ENCODE measurements at regions not wholly inside any gene's neighbourhood (a gene's known extent, or its start where the extent isn't known, plus 50 kb on each side); places are given as distances from the start of the nearest gene placed in this dataset.

DNA sequence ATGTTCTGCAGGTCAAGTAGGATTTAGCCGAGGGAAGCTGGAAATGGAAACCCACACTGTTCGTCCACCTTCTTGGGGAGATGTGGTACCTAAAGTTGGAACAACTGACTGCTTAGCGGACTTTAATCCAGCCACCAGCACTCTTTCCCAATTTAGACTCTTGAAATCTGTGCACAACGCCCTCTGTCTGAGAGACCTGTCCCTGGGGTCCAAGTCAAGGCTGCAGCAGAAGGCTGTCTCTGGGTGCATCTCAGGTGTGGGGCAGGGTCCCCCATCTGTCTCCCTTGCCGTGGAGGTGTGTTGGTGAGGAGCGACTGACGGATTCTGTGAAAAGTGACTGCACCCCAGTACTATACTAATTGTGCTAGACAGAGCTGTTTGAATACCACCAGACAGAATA is 168.2 kb upstream of the CADM1 start:
- ATAC-seq, result no peak
- TF ChIP-seq ZC3H10 (CRISPR knock-in tag; IDR thresholded peaks at IDR 0.05) (no peak), ARNTL (CRISPR knock-in tag; IDR thresholded peaks at IDR 0.05; ENCODE audit: borderline replicate concordance, low read depth) (no peak)
- TF ChIP-seq, protein P1, sequence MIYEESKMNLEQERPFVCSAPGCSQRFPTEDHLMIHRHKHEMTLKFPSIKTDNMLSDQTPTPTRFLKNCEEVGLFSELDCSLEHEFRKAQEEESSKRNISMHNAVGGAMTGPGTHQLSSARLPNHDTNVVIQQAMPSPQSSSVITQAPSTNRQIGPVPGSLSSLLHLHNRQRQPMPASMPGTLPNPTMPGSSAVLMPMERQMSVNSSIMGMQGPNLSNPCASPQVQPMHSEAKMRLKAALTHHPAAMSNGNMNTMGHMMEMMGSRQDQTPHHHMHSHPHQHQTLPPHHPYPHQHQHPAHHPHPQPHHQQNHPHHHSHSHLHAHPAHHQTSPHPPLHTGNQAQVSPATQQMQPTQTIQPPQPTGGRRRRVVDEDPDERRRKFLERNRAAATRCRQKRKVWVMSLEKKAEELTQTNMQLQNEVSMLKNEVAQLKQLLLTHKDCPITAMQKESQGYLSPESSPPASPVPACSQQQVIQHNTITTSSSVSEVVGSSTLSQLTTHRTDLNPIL (CRISPR knock-in tag; IDR thresholded peaks at IDR 0.05; ENCODE audit: low read depth), result no peak

DNA sequence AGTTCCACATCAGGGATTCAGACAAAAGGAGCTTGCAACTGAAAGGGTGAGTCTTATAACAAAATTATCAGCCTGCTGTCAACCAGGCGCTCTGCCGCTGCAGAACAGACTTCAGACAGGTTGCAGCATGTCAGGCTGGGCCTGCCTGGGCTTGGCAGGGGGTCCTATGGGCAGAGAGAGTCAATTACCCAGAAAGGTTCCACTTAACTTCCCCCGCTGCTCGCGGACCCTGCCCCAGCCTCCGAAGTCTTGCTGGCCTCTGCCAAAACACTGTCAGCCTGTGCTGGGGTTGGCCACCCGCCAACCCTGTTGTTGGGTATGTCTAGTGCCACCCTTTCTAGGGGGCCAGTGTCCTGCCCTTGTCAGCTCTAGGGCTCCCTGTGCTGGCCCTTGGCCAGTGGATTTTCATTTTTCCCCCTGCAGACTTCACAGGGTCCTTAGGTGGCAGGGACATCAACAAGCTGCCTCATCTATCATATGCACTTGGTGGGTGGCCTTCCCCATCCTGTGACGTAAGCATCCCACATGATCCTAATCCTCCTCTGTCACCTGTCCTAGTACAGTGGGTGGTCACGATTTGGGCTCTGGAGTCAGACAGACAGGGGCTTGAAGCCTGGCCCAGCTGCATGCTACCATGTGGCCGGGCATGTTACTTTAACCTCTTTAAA is 166.5 kb upstream of the CADM1 start:
- ATAC-seq, result no peak
- TF ChIP-seq ZFP3 (CRISPR knock-in tag; IDR thresholded peaks at IDR 0.05) (no peak), ZNF565 (CRISPR knock-in tag; conservative IDR thresholded peaks at IDR 0.05; ENCODE audit: low read depth) (no peak), ZFP30 (CRISPR knock-in tag; IDR thresholded peaks at IDR 0.05) (no peak), ZC3H10 (CRISPR knock-in tag; IDR thresholded peaks at IDR 0.05) (no peak), BACH2 (CRISPR knock-in tag; IDR thresholded peaks at IDR 0.05; ENCODE audit: borderline replicate concordance) (no peak), TCF4 (CRISPR knock-in tag; IDR thresholded peaks at IDR 0.05; ENCODE audit: borderline replicate concordance) (no peak), GLIS3 (CRISPR knock-in tag; IDR thresholded peaks at IDR 0.05) (no peak), CSDC2 (CRISPR knock-in tag; IDR thresholded peaks at IDR 0.05) (no peak), SNAI2 (CRISPR knock-in tag; IDR thresholded peaks at IDR 0.05) (no peak), ARNTL (CRISPR knock-in tag; IDR thresholded peaks at IDR 0.05; ENCODE audit: borderline replicate concordance, low read depth) (no peak), ZNF8 (CRISPR knock-in tag; IDR thresholded peaks at IDR 0.05) (no peak), ESRRG (CRISPR knock-in tag; IDR thresholded peaks at IDR 0.05) (no peak), RARB (CRISPR knock-in tag; IDR thresholded peaks at IDR 0.05) (no peak), ZNF70 (CRISPR knock-in tag; IDR thresholded peaks at IDR 0.05) (no peak)
- TF ChIP-seq, protein P2, sequence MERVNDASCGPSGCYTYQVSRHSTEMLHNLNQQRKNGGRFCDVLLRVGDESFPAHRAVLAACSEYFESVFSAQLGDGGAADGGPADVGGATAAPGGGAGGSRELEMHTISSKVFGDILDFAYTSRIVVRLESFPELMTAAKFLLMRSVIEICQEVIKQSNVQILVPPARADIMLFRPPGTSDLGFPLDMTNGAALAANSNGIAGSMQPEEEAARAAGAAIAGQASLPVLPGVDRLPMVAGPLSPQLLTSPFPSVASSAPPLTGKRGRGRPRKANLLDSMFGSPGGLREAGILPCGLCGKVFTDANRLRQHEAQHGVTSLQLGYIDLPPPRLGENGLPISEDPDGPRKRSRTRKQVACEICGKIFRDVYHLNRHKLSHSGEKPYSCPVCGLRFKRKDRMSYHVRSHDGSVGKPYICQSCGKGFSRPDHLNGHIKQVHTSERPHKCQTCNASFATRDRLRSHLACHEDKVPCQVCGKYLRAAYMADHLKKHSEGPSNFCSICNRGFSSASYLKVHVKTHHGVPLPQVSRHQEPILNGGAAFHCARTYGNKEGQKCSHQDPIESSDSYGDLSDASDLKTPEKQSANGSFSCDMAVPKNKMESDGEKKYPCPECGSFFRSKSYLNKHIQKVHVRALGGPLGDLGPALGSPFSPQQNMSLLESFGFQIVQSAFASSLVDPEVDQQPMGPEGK (CRISPR knock-in tag; IDR thresholded peaks at IDR 0.05; ENCODE audit: borderline replicate concordance), result no peak
- TF ChIP-seq, protein P3, sequence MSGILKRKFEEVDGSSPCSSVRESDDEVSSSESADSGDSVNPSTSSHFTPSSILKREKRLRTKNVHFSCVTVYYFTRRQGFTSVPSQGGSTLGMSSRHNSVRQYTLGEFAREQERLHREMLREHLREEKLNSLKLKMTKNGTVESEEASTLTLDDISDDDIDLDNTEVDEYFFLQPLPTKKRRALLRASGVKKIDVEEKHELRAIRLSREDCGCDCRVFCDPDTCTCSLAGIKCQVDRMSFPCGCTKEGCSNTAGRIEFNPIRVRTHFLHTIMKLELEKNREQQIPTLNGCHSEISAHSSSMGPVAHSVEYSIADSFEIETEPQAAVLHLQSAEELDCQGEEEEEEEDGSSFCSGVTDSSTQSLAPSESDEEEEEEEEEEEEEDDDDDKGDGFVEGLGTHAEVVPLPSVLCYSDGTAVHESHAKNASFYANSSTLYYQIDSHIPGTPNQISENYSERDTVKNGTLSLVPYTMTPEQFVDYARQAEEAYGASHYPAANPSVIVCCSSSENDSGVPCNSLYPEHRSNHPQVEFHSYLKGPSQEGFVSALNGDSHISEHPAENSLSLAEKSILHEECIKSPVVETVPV (CRISPR knock-in tag; IDR thresholded peaks at IDR 0.05), result no peak
- TF ChIP-seq, protein P1 (CRISPR knock-in tag; IDR thresholded peaks at IDR 0.05; ENCODE audit: low read depth), result no peak

DNA sequence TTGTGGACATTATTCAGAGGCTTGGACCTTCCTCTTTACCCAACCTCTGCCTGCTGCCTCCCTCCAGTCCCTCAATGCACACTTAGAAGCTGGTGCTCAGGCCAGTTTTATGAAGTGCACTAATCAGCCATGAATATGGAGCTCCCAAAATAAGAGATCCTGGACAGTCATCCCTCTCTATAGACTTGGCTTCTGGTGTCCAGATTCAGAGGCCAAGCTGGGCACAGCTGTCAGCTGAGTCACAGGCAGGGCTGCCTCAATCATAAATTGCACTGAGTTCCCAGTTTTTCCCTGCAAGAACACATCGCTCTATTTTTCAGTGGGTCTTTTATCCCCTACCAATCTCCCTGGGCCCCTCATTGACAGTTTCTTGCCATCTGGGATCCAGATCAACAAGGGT is 161.7 kb upstream of the CADM1 start:
- TF ChIP-seq TCF4 (CRISPR knock-in tag; IDR thresholded peaks at IDR 0.05; ENCODE audit: borderline replicate concordance) (no peak), ZFP3 (CRISPR knock-in tag; IDR thresholded peaks at IDR 0.05) (no peak), ISL1 (CRISPR knock-in tag; IDR thresholded peaks at IDR 0.05) (no peak), ZNF8 (CRISPR knock-in tag; IDR thresholded peaks at IDR 0.05) (no peak), ESRRG (CRISPR knock-in tag; IDR thresholded peaks at IDR 0.05) (no peak), GLIS3 (CRISPR knock-in tag; IDR thresholded peaks at IDR 0.05) (no peak)
- TF ChIP-seq, protein P4, sequence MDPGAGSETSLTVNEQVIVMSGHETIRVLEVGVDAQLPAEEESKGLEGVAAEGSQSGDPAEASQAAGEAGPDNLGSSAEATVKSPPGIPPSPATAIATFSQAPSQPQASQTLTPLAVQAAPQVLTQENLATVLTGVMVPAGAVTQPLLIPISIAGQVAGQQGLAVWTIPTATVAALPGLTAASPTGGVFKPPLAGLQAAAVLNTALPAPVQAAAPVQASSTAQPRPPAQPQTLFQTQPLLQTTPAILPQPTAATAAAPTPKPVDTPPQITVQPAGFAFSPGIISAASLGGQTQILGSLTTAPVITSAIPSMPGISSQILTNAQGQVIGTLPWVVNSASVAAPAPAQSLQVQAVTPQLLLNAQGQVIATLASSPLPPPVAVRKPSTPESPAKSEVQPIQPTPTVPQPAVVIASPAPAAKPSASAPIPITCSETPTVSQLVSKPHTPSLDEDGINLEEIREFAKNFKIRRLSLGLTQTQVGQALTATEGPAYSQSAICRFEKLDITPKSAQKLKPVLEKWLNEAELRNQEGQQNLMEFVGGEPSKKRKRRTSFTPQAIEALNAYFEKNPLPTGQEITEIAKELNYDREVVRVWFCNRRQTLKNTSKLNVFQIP (CRISPR knock-in tag; IDR thresholded peaks at IDR 0.05; ENCODE audit: borderline replicate concordance, low read depth), result no peak
- TF ChIP-seq, protein P2 (CRISPR knock-in tag; IDR thresholded peaks at IDR 0.05; ENCODE audit: borderline replicate concordance), result no peak
- no peak for ATAC-seq
